GM12875 (cell line): ENCODE measurements at regions not wholly inside any gene's neighbourhood (a gene's known extent, or its start where the extent isn't known, plus 50 kb on each side); places are given as distances from the start of the nearest gene placed in this dataset.

ENCODE experiments used
- H3K4me3 ChIP-seq: one replicate; pipeline ENCODE4 v1.5.1; 2011; ENCODE audit warnings: low read depth, low read length, control low read depth
- CTCF ChIP-seq: IDR thresholded peaks from 2 replicates; pipeline ENCODE4 v1.5.1; 2011; ENCODE audit warnings: low read depth, mild to moderate bottlenecking, control low read depth, inconsistent platforms, low read length, moderate library complexity, borderline replicate concordance; ENCODE audit not compliant: insufficient read depth

- TF ChIP-seq CTCF: no peak
- no peak overlapping the region for H3K4me3 ChIP-seq
These were observed 344.9 kb downstream of the ETS1 start for GRCh38 chr11:128242451-128242850.

GRCh38 chr11:128240546-128240945, 346.8 kb downstream of the ETS1 start:
- no peak for TF ChIP-seq CTCF
- no peak overlapping the region for H3K4me3 ChIP-seq

- TF ChIP-seq CTCF: no peak
- H3K4me3 ChIP-seq: no peak overlapping the region
These were observed 348.1 kb downstream of the ETS1 start for GRCh38 chr11:128239306-128239705.

- no peak for TF ChIP-seq CTCF
- H3K4me3 ChIP-seq: no peak overlapping the region
These were observed 348.7 kb downstream of the ETS1 start for GRCh38 chr11:128238521-128239265.

- H3K4me3 ChIP-seq: no peak overlapping the region
- TF ChIP-seq CTCF: no peak
These were observed 350.6 kb downstream of the ETS1 start for GRCh38 chr11:128236506-128237498.

- H3K4me3 ChIP-seq: no peak overlapping the region
- TF ChIP-seq CTCF: no peak
These were observed 351.4 kb downstream of the ETS1 start for GRCh38 chr11:128235958-128236357.
